Activated naive CD4-positive, alpha-beta T cell treated with anti-CD3 and anti-CD28 coated beads, Interleukin-2, amount 50 U/mL, for 16 hours (primary cell): ENCODE measurements at regions not wholly inside any gene's neighbourhood (a gene's known extent, or its start where the extent isn't known, plus 50 kb on each side); places are given as distances from the start of the nearest gene placed in this dataset.
A peak's percentile ranks its signal among the peaks of the same experiment; 100 is the strongest.
"Not testable (repeated sequence)": the region's sequence is repeated elsewhere in the genome, so short reads cannot be mapped to it uniquely, and the experiment has no call there.

Source experiments
- DNase-seq: peaks from one replicate; pipeline ENCODE4 v3.0.0-alpha.2; 2020

DNA sequence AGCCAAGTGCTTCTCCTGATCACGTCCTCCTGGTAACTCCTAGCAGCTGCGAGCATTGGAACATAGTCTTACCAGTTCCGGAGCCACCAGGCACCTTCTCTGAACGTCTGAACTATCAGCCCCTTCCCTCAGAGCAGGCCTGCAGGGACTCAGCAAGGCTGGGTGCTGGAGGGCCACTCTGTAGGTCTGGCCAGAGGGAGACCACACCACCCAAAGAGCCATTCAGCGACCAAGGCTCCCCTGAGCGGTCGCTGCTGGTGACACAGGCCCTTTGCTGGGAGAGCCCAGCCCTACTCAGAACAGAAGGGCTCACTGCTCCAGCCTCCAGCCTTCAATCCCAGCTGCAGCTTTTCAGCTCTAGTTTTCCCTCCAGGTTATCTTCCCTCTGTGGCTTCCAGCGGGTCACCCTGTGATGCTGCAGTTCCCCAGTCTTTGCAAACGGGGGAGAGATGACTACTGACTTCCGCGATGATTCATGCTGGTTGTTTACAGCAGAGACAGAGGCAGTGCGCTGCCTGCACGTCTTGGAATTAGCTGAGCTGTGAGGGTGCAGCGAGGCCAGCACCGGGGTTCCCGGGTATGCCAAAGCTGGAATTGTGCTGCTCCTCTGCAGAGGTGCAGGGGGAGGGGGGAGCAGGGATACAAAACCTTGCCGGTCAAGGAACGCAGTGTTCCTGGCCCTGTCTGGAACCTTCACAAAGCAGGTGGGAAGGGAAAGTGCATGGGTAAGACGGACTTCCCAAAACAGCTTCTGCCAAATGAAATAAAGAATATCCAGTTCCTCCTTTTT, 161.4 kb downstream of the LY86 start:
- DNase-seq: peak; percentile 48

DNA sequence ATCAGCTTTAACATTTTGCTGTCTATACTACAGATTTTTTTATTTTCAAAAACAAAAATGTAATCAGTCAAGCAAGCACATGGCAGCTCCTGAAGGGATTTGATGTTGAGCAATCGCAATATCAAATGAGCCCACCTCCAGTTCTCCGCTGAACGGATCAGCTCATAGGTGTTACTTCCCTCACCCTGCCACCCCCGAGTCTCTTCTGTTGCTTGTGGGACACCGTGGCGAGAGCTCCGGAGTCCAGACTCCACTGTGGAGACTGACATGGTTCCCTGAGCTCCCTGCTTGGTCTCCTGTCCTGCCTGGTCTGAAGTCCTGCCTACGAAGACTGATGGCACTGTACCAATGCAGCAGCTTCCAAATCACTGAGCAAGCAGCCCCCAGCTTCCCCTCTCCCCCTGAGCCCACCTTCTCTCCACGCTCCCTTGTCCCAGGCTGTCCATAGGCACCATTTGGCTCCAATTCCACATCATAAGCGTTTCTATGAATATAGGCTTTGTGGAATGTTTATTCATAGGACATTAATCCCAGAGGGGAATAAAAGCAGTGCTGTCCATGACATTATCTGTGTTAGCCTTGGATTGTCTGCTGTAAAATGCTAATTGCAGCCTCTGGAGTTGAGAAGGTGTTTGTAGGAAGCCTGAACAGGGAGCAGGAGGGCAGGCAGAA, 162.2 kb downstream of the LY86 start:
- no peak for DNase-seq

GRCh38 chr6:6751266-6751596, 162.7 kb downstream of the LY86 start:
- DNase-seq: no peak

- peak; percentile 29 for DNase-seq
These were observed 163.1 kb downstream of the LY86 start for GRCh38 chr6:6751619-6752023.

- DNase-seq: no peak
These were observed 163.6 kb downstream of the LY86 start for GRCh38 chr6:6752129-6752528.

DNA sequence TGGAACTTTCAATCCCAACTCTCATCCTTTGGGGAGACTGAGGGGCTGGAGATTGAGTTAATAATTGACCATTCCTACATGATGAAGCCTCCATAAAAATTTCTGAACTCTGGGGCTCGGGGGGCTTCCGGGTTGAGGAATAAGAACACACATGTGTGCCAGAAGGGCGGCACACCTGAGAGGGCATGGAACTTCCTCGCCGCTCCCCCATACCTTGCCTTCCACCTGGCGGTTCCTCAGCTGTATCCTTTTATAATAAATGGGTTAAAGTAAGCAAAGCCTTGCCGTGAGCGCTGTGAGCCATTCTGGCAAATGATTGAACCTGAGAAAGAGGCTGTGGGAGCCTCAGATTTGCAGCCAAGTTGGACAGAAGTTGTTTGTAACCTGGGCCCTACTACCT, 164.8 kb downstream of the LY86 start:
- DNase-seq: no peak

- no peak for DNase-seq
These were observed 168.0 kb downstream of the LY86 start for GRCh38 chr6:6756526-6756925.

DNA sequence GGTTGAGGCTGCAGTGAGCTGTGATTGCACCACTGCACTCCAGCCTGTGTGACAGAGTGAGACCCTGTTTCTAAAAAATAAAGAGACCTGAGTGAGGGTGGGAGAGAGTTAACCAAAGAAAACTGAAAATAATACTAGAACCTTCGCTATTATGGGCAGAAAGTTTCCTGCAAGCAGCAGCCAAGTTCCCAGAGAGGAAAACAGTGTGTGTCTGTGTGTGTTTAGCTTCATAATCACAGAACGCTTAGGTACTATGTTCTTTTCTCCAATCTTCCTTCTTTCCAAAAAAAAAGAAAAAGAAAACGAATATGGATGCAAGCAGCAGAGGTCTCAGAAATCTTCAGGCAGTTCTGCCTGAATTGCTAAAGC, 170.0 kb downstream of the LY86 start:
- no peak for DNase-seq

- DNase-seq: no peak
These were observed 170.6 kb downstream of the LY86 start for GRCh38 chr6:6758915-6759654.

GRCh38 chr6:6760002-6760401, 171.5 kb downstream of the LY86 start:
- no peak for DNase-seq

DNA sequence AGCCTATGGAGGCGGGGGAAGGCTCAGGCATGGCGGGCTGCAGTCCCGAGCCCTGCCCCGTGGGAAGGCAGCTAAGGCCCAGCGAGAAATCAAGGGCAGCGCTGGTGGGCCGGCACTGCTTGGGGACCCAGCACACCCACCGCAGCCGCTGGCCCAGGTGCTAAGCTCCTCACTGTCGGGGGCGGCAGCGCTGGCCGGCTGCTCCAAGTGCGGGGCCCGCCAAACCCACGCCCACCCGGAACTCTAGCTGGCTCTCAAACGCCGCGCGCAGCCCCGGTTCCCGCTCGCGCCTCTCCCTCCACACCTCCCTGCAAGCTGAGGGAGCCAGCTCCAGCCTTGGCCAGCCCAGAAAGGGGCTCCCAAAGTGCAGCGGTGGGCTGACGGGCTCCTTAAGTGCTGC, 174.0 kb downstream of the LY86 start:
- not testable (repeated sequence) for DNase-seq

GRCh38 chr6:6764764-6765434, 176.4 kb downstream of the LY86 start:
- no peak for DNase-seq

- no peak for DNase-seq
These were observed 177.8 kb downstream of the LY86 start for GRCh38 chr6:6766230-6766905.

GRCh38 chr6:6769466-6769865, 180.9 kb downstream of the LY86 start:
- DNase-seq: no peak

- DNase-seq: no peak
These were observed 182.9 kb downstream of the LY86 start for GRCh38 chr6:6771224-6771945.

- no peak for DNase-seq
These were observed 183.4 kb downstream of the LY86 start for GRCh38 chr6:6771964-6772363.

DNA sequence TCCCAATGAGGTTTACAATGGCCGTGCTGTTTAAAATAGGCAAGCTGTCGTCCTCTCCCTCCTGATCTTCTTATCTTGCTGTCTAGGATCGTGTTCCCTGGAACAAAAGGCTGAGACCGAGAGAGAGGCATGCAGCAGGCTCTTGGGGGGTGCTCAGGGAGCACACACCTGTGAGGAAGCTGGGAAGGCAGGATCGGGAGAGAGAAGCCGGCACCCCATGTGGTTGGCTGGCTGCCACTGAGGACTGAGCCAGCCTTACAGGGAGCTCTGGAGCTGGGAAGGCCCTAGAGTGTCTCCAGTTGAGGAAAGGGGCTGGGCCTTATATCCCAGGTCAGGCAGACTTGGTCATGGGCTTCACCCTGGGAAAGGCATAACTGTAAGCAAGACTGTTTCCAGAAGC, 184.2 kb downstream of the LY86 start:
- no peak for DNase-seq

GRCh38 chr6:6775074-6775473, 186.6 kb downstream of the LY86 start:
- DNase-seq: no peak

DNA sequence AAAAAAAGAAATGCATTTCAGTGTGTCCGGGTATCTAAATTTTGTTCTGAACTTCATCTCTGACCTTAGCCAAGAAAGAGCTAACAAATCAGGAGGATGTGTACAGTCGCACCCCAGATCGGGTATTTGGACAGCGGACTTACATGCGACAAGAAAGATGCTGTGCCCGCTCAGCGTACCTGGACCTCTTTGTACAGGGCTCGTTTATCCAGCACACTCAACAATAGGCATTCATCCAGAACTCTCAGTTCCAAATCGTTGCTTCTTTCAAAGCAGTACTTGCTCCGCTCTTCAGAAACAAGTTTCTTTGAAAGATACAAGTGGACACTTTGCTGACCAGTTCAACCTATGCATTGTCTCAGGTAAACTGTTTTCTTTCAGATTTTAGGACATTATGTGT, 191.7 kb downstream of the LY86 start:
- no peak for DNase-seq

GRCh38 chr6:6781172-6781872, 192.8 kb downstream of the LY86 start:
- DNase-seq: no peak

DNA sequence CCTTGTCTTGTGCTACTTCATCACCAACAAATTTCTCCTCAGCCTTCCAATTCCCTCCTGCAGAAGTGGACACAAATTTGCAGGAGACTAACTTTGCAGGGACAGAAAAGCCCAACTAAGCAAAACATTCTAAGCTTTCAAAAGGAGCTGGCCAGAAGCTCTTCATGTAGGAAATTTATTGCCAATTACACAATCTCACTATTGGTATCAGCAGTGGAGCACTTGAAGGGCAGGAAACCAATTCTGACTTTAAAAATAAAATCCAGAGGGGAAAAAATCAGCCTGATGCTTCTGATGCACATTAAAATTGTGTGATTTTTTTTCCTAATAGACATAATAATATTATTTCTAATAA, 193.3 kb downstream of the LY86 start:
- no peak for DNase-seq

DNA sequence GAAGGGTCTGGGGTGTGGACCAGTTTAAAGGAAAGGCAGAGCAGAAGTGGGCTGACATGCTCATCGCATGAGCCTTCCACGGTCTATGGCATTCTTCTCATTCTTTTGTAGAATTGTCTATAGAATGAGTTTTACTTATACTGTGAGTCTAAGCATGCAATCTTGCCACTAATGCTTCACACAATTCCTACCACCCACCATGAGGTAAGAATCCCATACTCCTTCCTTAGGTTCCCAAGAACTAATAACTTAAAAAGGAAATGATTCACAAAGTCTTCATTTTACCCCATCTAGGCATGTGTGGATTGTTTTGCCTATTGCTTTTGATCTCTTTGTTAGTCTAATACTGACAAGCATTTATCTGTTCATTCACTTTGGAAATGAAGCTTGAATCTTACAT, 195.2 kb downstream of the LY86 start:
- no peak for DNase-seq
